ENCODE measurements at regions not wholly inside any gene's neighbourhood (a gene's known extent, or its start where the extent isn't known, plus 50 kb on each side); places are given as distances from the start of the nearest gene placed in this dataset.

GRCh38 chr5:44697025-44697424 is 111.7 kb upstream of the MRPS30 start:
- H3K4me1 ChIP-seq: no peaks in the 10 kb centered on the region
- WGBS: 77% methylated on average over 3 of the region's 3 CpGs

DNA sequence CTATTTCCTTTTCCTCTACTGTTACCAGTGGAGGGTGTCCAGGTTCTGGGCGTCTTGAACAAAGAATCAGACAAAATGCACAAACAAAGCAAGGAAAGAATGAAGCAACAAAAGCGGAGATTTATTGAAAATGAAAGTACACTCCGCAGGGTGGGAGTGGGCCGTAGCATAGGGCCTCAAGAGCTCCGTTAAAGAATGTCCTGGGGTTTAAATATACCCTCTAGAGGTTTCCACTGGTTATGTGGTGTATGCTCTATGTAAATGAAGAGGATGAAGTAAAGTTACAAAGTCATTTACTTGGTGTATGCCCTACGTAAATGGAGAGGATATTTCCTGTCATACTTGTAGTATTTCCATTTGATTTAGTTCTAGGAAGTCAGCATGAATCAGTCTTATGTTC is 113.5 kb upstream of the MRPS30 start:
- intact Hi-C loops (cut with DNase I): no loop called here
- H3K4me3 ChIP-seq: no peak overlapping the region
- WGBS: 85% methylated on average over 6 of the region's 6 CpGs
- no peak overlapping the region for H3K27ac ChIP-seq (replicated peaks in 1 of 4)
- H3K27me3 ChIP-seq: no peaks in the 10 kb centered on the region
- no peaks in the 10 kb centered on the region for H3K4me1 ChIP-seq
- no peak for DNase-seq (ENCODE audit: extremely low spot score)
- no peaks in the 10 kb centered on the region for H3K9me3 ChIP-seq
- no peak for TF ChIP-seq POLR2A (IDR thresholded peaks at IDR 0.05; ENCODE audit: low read depth)
- TF ChIP-seq CTCF (IDR thresholded peaks at IDR 0.05): no peak
- TF ChIP-seq POLR2AphosphoS5 (IDR thresholded peaks at IDR 0.05): no peak
- no peak for TF ChIP-seq EP300 (IDR thresholded peaks at IDR 0.05)
- no peaks in the 10 kb centered on the region for H3K36me3 ChIP-seq

More at GRCh38 chr5:44697025-44697424, 111.7 kb upstream of the MRPS30 start:
- TF ChIP-seq CTCF (IDR thresholded peaks at IDR 0.05) (no peak), POLR2A (IDR thresholded peaks at IDR 0.05; ENCODE audit: low read depth) (no peak), EP300 (IDR thresholded peaks at IDR 0.05) (no peak), POLR2AphosphoS5 (IDR thresholded peaks at IDR 0.05) (no peak)
- no peak overlapping the region for H3K4me3 ChIP-seq
- H3K9me3 ChIP-seq: no peaks in the 10 kb centered on the region
- DNase-seq (ENCODE audit: extremely low spot score): no peak
- intact Hi-C loops (cut with DNase I): no loop called here
- H3K27ac ChIP-seq (replicated peaks in 1 of 4): no peak overlapping the region
- H3K36me3 ChIP-seq: no peaks in the 10 kb centered on the region
- H3K27me3 ChIP-seq: no peaks in the 10 kb centered on the region

- no peak for TF ChIP-seq CTCF (IDR thresholded peaks at IDR 0.05)
- TF ChIP-seq EP300 (IDR thresholded peaks at IDR 0.05): no peak
- no peak for TF ChIP-seq POLR2A (IDR thresholded peaks at IDR 0.05; ENCODE audit: low read depth)
- no peak for TF ChIP-seq POLR2AphosphoS5 (IDR thresholded peaks at IDR 0.05)
- no peaks in the 10 kb centered on the region for H3K27me3 ChIP-seq
- no peak overlapping the region for H3K27ac ChIP-seq (replicated peaks in 1 of 4)
- intact Hi-C loops (cut with DNase I): loop anchor here (1.0 kb wide), 1 partner anchor 24 kb away; no protein-coding TSS in a partner anchor
- no peaks in the 10 kb centered on the region for H3K4me1 ChIP-seq
- 51% methylated on average over 2 of the region's 2 CpGs for WGBS
- no peaks in the 10 kb centered on the region for H3K36me3 ChIP-seq
- no peak for DNase-seq (ENCODE audit: extremely low spot score)
- no peak overlapping the region for H3K4me3 ChIP-seq
- H3K9me3 ChIP-seq: no peaks in the 10 kb centered on the region
Observed at GRCh38 chr5:44691802-44692201, 116.9 kb upstream of the MRPS30 start.

- WGBS: 79% methylated on average over 4 of the region's 4 CpGs
- intact Hi-C loops (cut with DNase I): no loop called here
Observed at GRCh38 chr5:44681906-44682305, 126.8 kb upstream of the MRPS30 start.

More at GRCh38 chr5:44681906-44682305, 126.8 kb upstream of the MRPS30 start:
- no peaks in the 10 kb centered on the region for H3K4me1 ChIP-seq
- H3K9me3 ChIP-seq: peaks cover 0 to 8% (median 0%) of the 10 kb centered on the region in 4 donors
- TF ChIP-seq EP300 (IDR thresholded peaks at IDR 0.05): no peak
- TF ChIP-seq POLR2A (IDR thresholded peaks at IDR 0.05; ENCODE audit: low read depth): no peak
- no peak for TF ChIP-seq CTCF (IDR thresholded peaks at IDR 0.05)
- no peak for TF ChIP-seq POLR2AphosphoS5 (IDR thresholded peaks at IDR 0.05)
- no peak overlapping the region for H3K27ac ChIP-seq (replicated peaks in 1 of 4)
- H3K27me3 ChIP-seq: no peaks in the 10 kb centered on the region
- H3K4me3 ChIP-seq: no peak overlapping the region
- no peak for DNase-seq (ENCODE audit: extremely low spot score)
- H3K36me3 ChIP-seq: no peaks in the 10 kb centered on the region

All from esophagus muscularis mucosa (tissue), 4 donors.